NOMO-1 treated with DMSO at 0.1 percent for 48 hours (cell line): ENCODE measurements at regions not wholly inside any gene's neighbourhood (a gene's known extent, or its start where the extent isn't known, plus 50 kb on each side); places are given as distances from the start of the nearest gene placed in this dataset.

Experiments
- DNase-seq: peaks from one replicate; lab custom pipeline; 2025; ENCODE audit not compliant: unreplicated experiment; lab: John Stamatoyannopoulos, UW

DNA sequence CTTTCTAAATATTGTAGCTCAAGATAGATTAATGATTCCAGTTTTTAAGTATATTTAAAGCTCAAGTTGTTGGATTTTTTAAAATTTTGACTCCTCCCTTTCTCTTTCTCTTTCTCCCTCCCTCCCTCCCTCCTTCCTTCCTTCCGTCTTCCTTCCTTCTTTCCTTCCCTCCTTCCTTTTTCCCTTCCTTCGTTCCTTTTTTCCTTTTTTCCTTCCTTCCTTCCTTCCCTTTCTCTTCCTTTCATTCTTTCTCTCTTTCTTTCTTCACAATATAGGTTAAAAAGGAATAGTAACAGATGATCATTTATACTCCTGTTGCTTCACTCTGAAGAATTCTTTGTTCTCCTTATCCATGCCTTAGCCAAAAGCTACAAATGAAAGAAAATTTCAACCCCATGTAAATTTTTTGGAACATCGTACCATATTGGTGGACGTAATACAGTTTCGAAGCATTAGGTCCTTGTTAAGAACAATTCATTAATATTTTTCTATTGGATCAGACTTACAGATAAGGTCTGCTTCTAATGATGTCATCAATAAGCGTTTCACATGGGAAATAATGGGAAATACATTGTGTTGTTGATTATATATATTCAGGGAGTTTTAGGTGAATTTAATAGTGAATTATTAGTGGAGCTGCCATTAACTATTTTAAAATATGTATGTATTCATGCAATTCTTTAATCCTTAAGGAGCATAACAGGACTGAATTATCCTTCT, 139.6 kb upstream of the SLC35B3 start:
- DNase-seq = no peak

- DNase-seq = no peak
Observed at GRCh38 chr6:8574311-8574710, 139.0 kb upstream of the SLC35B3 start.

- no peak for DNase-seq
Observed at GRCh38 chr6:8570256-8570920, 135.0 kb upstream of the SLC35B3 start.

DNA sequence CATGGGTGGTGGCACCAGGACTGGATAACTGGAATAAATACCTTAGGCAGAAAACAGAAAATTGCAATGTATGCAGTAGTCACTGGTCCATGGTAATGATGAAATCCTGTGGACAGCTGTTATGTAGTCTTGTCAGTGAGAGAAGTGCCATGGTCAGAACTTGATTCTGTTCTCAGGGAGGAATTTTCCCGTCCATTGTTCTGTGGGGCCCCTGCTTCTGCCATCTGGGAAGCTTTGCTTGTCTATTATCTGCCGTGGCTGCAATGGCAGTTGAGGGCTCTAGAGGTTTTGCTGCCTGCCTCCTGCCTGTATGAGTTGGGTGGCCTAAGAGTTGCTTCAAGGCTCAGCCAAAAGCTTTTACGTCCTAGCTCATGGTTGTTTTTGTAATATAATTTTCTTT, 126.8 kb upstream of the SLC35B3 start:
- no peak for DNase-seq

- DNase-seq = no peak
Observed at GRCh38 chr6:8558953-8559352, 123.6 kb upstream of the SLC35B3 start.

- DNase-seq = no peak
Observed at GRCh38 chr6:8557014-8557748, 121.8 kb upstream of the SLC35B3 start.

DNA sequence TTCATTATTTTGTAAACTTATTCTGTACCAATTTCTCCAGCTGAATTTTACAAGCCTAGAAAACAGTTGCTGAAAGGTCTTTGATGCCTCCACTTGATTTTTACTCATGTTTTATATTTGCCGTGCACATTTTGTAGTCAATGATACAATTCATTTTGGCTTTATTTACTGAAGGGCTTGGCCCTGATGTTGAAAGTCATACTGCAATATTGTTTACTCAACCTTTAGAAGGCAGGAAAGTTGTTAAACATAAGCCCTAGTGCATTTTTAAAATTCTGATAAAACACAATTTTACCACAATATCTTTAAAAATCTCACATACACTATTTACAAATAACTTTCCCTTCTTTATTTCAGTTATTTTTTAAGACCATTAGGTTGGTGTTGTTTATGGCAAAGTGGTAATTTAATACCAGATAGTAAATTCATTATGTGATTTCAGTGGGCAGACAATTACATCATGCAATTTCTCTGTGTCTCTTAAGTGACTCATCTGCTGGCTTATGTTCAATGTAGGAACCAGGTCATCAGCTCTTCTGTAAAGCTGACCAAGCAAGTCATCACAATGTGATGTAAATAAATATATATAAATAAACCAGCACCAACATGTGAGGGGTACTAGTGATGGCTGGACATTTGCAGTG, 121.1 kb upstream of the SLC35B3 start:
- no peak for DNase-seq

GRCh38 chr6:8551993-8552392, 116.6 kb upstream of the SLC35B3 start:
- no peak for DNase-seq

- DNase-seq = no peak
Observed at GRCh38 chr6:8551386-8551785, 116.0 kb upstream of the SLC35B3 start.

DNA sequence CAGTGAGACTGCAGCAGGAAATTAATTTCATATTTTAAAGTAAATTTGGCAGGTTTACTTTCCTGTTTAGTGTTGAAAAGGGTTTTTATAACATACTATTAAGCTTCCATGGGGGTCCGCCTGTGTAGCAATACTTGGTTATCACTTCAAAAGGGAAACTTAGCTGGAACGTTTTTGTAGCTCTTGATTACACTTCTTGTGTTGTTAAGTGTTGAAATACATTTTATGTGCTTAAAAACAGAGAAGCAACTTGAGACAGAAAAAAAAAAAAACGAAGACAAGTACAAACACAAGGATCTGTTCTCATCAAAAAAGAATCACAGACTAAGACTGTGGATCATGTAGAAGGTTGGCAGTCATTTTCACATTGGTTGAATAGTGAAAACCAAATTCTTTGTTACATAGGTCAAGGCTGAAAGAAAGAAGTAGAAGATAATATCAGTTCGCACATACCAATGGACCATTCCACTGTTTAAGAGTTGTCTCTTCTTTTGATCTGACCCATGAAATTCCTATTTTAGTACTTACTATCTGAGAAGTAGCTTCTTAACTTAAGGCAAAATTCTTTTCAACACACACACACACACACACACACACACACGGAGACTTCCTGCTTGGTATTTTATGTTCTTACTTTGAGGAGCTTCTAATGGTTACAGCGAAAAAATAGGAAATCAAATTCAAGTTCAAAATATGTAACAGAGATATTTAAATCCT, 113.9 kb upstream of the SLC35B3 start:
- DNase-seq = no peak

DNA sequence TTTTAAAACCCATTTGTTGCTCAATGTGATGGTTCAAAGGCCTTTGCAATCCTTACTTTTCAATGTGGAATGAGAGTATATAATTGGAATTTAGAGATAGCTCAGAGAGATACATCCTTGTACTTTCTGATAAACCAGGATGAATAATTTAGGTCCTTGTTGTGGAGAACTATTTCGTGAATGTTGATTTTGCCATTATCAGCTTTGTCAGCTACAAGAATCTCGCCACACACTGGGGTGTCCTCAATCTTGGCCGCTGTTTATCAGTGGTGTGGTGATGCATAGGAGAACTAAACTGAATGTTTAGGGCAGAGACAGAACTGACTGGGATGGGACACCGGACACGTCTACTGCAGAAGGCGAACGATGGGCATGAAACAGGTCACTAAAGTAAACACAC, 111.2 kb upstream of the SLC35B3 start:
- DNase-seq = no peak

GRCh38 chr6:8545336-8545735, 110.0 kb upstream of the SLC35B3 start:
- DNase-seq = no peak

DNA sequence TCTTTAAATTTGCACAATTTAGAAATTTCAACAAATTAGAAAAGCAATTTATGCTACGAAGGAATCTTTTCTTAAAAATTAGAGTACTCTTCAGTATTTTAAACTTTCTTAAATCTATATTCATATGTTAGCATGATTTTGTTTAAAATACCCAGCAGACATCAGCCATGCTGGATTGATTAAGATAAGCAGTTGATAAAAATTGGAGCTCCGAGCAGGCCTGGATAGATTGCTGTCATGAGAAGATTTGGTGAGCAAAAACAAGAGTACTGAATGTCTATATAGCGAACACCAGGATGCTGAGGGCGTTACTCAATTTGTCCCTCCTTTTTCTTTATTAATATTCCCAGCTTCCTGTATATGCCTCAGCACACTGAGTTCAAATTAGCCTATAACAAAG, 108.4 kb upstream of the SLC35B3 start:
- DNase-seq = no peak

DNA sequence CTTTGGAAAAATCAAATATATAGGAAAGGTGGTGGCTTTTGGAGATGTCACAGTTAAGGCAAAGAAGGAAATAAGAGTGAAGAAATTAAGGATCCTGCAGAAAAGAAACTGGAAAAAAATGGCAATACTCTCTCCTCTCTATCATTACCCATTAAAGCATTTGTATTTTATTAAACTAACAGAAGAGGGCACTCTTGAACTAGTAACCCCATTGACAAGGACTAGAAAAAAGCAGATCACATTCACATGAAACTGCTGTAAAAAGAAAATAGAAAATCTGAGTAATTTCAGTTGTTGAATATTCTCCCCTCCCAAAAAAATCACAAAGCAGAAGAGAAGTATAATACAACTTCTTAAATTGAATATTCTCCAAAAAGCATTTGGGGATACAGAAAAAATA, 104.1 kb upstream of the SLC35B3 start:
- DNase-seq = peak; percentile 57

DNA sequence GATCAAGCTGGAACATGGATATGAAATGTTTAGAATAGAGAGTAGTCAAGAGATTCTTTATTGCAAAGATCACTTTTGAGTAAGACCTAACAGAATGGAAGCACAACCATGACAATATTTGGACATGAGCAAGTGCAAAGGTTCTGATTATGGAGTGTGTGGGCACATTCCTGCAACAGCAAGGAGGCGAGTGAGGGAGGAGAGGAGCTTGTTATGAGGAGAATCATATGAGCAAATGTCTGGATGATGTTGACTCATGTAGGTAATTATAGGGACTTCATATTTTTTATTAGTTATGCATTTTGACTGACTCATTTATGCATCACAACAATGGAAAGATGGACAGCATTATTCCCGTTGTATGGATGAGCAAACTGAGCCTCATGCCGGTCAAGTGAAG, 100.8 kb upstream of the SLC35B3 start:
- no peak for DNase-seq

- DNase-seq = no peak
Observed at GRCh38 chr6:8535519-8535918, 100.2 kb upstream of the SLC35B3 start.

GRCh38 chr6:8530785-8531435, 95.6 kb upstream of the SLC35B3 start:
- no peak for DNase-seq

DNA sequence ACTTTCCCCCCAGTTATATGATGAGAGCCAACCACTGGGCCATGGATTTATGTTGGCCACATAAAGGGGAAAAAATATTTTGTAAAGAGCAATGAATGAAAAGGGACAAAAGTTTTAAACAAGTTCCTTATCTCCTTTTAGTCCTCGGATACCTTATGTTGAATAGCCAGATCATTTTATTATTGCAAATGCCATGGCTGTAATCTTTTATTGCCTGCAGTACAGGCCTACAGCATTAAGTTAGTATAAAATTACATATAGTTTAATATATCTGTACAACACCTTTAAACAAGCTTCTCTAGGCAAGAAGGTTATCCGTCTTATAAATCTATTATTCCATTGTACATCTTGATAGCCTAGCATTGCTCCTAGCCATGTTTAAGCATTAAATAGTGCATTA, 93.9 kb upstream of the SLC35B3 start:
- DNase-seq = no peak

- DNase-seq = no peak
Observed at GRCh38 chr6:8527818-8528217, 92.5 kb upstream of the SLC35B3 start.

GRCh38 chr6:8526624-8527023, 91.3 kb upstream of the SLC35B3 start:
- DNase-seq = no peak

GRCh38 chr6:8525370-8525769, 90.0 kb upstream of the SLC35B3 start:
- DNase-seq = no peak
